SK-N-SH treated with all-trans-retinoic acid at 6 μM for 48 hours (cell line): ENCODE measurements at regions not wholly inside any gene's neighbourhood (a gene's known extent, or its start where the extent isn't known, plus 50 kb on each side); places are given as distances from the start of the nearest gene placed in this dataset.

Experiments
- BACH2 ChIP-seq: fragments of 250-450 bp; sonication (Bioruptor Pico); IDR thresholded peaks from 2 replicates; pipeline ENCODE4 v1.9.0; 2021; ENCODE audit warnings: mild to moderate bottlenecking, borderline replicate concordance
- CSDC2 ChIP-seq: fragments of 250-450 bp; sonication (Bioruptor Pico); IDR thresholded peaks from 2 replicates; pipeline ENCODE4 v1.5.0; 2020; ENCODE audit warnings: mild to moderate bottlenecking, moderate library complexity
- CSRNP3 ChIP-seq: fragments of 250-450 bp; sonication (Bioruptor Pico); IDR thresholded peaks from 2 replicates; pipeline ENCODE4 v1.5.1; 2021; ENCODE audit warnings: mild to moderate bottlenecking, moderate library complexity
- ESRRG ChIP-seq: fragments of 250-450 bp; sonication (Bioruptor Pico); IDR thresholded peaks from 2 replicates; pipeline ENCODE4 v1.6.1; 2021; ENCODE audit warnings: mild to moderate bottlenecking
- RARB ChIP-seq: fragments of 250-450 bp; sonication (Bioruptor Pico); IDR thresholded peaks from 2 replicates; pipeline ENCODE4 v1.8.0; 2021; ENCODE audit warnings: mild to moderate bottlenecking, moderate library complexity
- SNAI2 ChIP-seq: fragments of 250-450 bp; sonication (Bioruptor Pico); IDR thresholded peaks from 2 replicates; pipeline ENCODE4 v1.5.0; 2020; ENCODE audit warnings: mild to moderate bottlenecking, moderate library complexity
- TSHZ2 ChIP-seq: fragments of 250-450 bp; sonication (Bioruptor Pico); IDR thresholded peaks from 2 replicates; pipeline ENCODE4 v1.5.0; 2020; ENCODE audit warnings: mild to moderate bottlenecking, moderate library complexity

- TF ChIP-seq SNAI2 (CRISPR knock-in tag) = no peak
- TF ChIP-seq CSRNP3 (CRISPR knock-in tag) = no peak
- no peak for TF ChIP-seq CSDC2
- TF ChIP-seq TSHZ2 = no peak
- no peak for TF ChIP-seq BACH2 (CRISPR knock-in tag)
- no peak for TF ChIP-seq RARB (CRISPR knock-in tag)
- TF ChIP-seq ESRRG (CRISPR knock-in tag) = no peak
These were observed 372.1 kb upstream of the ARHGEF26 start for GRCh38 chr3:153749070-153749610.
